ENCODE measurements at regions not wholly inside any gene's neighbourhood (a gene's known extent, or its start where the extent isn't known, plus 50 kb on each side); places are given as distances from the start of the nearest gene placed in this dataset.

- no peak for DNase-seq (ENCODE audit: low read depth in 2 of 2)
Measured at GRCh38 chr9:99365233-99365980, 143.3 kb downstream of the SEC61B start.

GRCh38 chr9:99366183-99366582, 144.1 kb downstream of the SEC61B start:
- DNase-seq (ENCODE audit: low read depth in 2 of 2) = no peak

GRCh38 chr9:99366621-99367020, 144.5 kb downstream of the SEC61B start:
- DNase-seq (ENCODE audit: low read depth in 2 of 2) = no peak

GRCh38 chr9:99368341-99369326, 146.6 kb downstream of the SEC61B start:
- no peak for DNase-seq (ENCODE audit: low read depth in 2 of 2)

GRCh38 chr9:99369327-99369722, 147.2 kb downstream of the SEC61B start:
- DNase-seq (ENCODE audit: low read depth in 2 of 2) = no peak

- DNase-seq (ENCODE audit: low read depth in 2 of 2) = no peak
Measured at GRCh38 chr9:99370376-99370775, 148.3 kb downstream of the SEC61B start.

- no peak for DNase-seq (ENCODE audit: low read depth in 2 of 2)
Measured at GRCh38 chr9:99371376-99371775, 149.3 kb downstream of the SEC61B start.

- no peak for DNase-seq (ENCODE audit: low read depth in 2 of 2)
Measured at GRCh38 chr9:99373912-99374311, 151.8 kb downstream of the SEC61B start.

- DNase-seq (ENCODE audit: low read depth in 2 of 2) = no peak
Measured at GRCh38 chr9:99374793-99375192, 152.7 kb downstream of the SEC61B start.

GRCh38 chr9:99375481-99375880, 153.4 kb downstream of the SEC61B start:
- DNase-seq (ENCODE audit: low read depth in 2 of 2) = no peak

- no peak for DNase-seq (ENCODE audit: low read depth in 2 of 2)
Measured at GRCh38 chr9:99377790-99378775, 156.0 kb downstream of the SEC61B start.

GRCh38 chr9:99383536-99383935, 161.5 kb downstream of the SEC61B start:
- no peak for DNase-seq (ENCODE audit: low read depth in 2 of 2)

- no peak for DNase-seq (ENCODE audit: low read depth in 2 of 2)
Measured at GRCh38 chr9:99385215-99385614, 163.1 kb downstream of the SEC61B start.

- DNase-seq (ENCODE audit: low read depth in 2 of 2) = no peak
Measured at GRCh38 chr9:99385814-99386279, 163.8 kb downstream of the SEC61B start.

- DNase-seq (ENCODE audit: low read depth in 2 of 2) = no peak
Measured at GRCh38 chr9:99387431-99387830, 165.3 kb downstream of the SEC61B start.

- DNase-seq (ENCODE audit: low read depth in 2 of 2) = no peak
Measured at GRCh38 chr9:99389087-99390033, 167.3 kb downstream of the SEC61B start.

GRCh38 chr9:99391937-99392594, 170.0 kb downstream of the SEC61B start:
- no peak for DNase-seq (ENCODE audit: low read depth in 2 of 2)

GRCh38 chr9:99392986-99393385, 170.9 kb downstream of the SEC61B start:
- DNase-seq (ENCODE audit: low read depth in 2 of 2) = no peak

- no peak for DNase-seq (ENCODE audit: low read depth in 2 of 2)
Measured at GRCh38 chr9:99393993-99394392, 171.9 kb downstream of the SEC61B start.

GRCh38 chr9:99398241-99398640, 176.2 kb downstream of the SEC61B start:
- no peak for DNase-seq (ENCODE audit: low read depth in 2 of 2)

All from stimulated activated CD8-positive, alpha-beta memory T cell treated with anti-CD3 and anti-CD28 coated beads, Interleukin-7, amount 100 ng/mL, for 1 hour (primary cell).